Breast epithelium (tissue), 4 donors: ENCODE measurements at regions not wholly inside any gene's neighbourhood (a gene's known extent, or its start where the extent isn't known, plus 50 kb on each side); places are given as distances from the start of the nearest gene placed in this dataset.

Experiments used
- DNase-seq, 2 donors: peaks; one replicate each; pipeline ENCODE4 v3.0.0-alpha.2; 2019; ENCODE audit warnings: low spot score in 2 of 2
- H3K27ac ChIP-seq, 2 donors: fragments of 200-600 bp; sonication (generic) in 1 of 2; one replicate each; pipeline ENCODE4 v1.5.1; 2016 to 2019; ENCODE audit warnings: mild to moderate bottlenecking in 1 of 2
- H3K27me3 ChIP-seq, 2 donors: fragments of 200-600 bp; sonication (generic) in 1 of 2; one replicate each; pipeline versions ENCODE4 v1.5.1 to v1.6.0; 2017 to 2019; ENCODE audit warnings: control low read depth in 1 of 2, mild to moderate bottlenecking in 1 of 2
- H3K36me3 ChIP-seq: fragments of 200-600 bp; one replicate; pipeline ENCODE4 v1.5.1; 2019
- H3K4me1 ChIP-seq, 2 donors: fragments of 200-600 bp; sonication (generic); one replicate each; pipeline ENCODE4 v1.5.1; 2016 to 2019; ENCODE audit warnings: control low read depth in 1 of 2
- H3K4me3 ChIP-seq, 3 donors: fragments of 200-600 bp; sonication (generic); 1 replicate in 2 of 3; 2 replicates in 1 of 3; pipeline ENCODE4 v1.5.1; 2016 to 2019; ENCODE audit warnings: mild to moderate bottlenecking in 3 of 3, moderate library complexity in 2 of 3
- H3K9me3 ChIP-seq, 2 donors: fragments of 200-600 bp; sonication (generic) in 1 of 2; one replicate each; pipeline ENCODE4 v1.5.1; 2016 to 2019; ENCODE audit warnings: control low read depth in 1 of 2
- POLR2A ChIP-seq: fragments of 450-650 bp; IDR thresholded peaks from one replicate; pipeline ENCODE4 v1.6.1; 2016; ENCODE audit warnings: antibody characterized with exemption, mild to moderate bottlenecking, moderate library complexity
- POLR2AphosphoS5 ChIP-seq, 3 donors: sonication (generic); formaldehyde crosslinking; IDR thresholded peaks; one replicate each; pipeline ENCODE4 v1.6.1; 2017; ENCODE audit warnings: antibody characterized with exemption in 3 of 3
- intact Hi-C: fragments of 100-400 bp; cut with DNase I; formaldehyde crosslinking; loops from one replicate; pipeline ENCODE4 v1.15.1; 2023; ENCODE audit warnings: low total_unique reads
- TF ChIP-seq, protein P1 (sequence below), 3 donors: fragments of 450-650 bp; IDR thresholded peaks; one replicate each; pipeline ENCODE4 v1.5.1; 2016 to 2017; ENCODE audit warnings: antibody characterized with exemption in 3 of 3, mild to moderate bottlenecking in 3 of 3, moderate library complexity in 3 of 3

DNA sequence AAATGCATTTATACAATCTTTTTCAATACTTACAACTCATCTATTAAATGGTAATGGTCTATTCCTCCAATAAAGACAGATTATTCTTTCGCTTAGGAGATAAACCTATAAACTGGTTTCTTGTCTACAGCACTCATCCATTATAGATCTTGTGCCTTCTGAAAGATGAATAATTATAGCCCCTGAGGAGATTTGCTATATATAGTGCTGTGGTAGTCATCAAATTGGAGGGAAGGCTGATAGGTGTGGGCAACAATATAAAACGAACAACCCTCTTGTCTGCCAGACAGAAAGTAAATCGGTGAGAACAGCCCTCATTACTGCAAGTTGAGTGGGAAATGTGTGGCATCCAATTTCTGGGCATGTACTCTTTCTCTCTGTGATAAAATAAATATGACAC is 292.5 kb upstream of the CNR1 start:
- H3K27me3 ChIP-seq: no peaks in the 10 kb centered on the region
- no peak overlapping the region for H3K27ac ChIP-seq
- TF ChIP-seq POLR2A (no peak), POLR2AphosphoS5 (IDR thresholded peaks at IDR 0.05) (no peak)
- TF ChIP-seq, protein P1, sequence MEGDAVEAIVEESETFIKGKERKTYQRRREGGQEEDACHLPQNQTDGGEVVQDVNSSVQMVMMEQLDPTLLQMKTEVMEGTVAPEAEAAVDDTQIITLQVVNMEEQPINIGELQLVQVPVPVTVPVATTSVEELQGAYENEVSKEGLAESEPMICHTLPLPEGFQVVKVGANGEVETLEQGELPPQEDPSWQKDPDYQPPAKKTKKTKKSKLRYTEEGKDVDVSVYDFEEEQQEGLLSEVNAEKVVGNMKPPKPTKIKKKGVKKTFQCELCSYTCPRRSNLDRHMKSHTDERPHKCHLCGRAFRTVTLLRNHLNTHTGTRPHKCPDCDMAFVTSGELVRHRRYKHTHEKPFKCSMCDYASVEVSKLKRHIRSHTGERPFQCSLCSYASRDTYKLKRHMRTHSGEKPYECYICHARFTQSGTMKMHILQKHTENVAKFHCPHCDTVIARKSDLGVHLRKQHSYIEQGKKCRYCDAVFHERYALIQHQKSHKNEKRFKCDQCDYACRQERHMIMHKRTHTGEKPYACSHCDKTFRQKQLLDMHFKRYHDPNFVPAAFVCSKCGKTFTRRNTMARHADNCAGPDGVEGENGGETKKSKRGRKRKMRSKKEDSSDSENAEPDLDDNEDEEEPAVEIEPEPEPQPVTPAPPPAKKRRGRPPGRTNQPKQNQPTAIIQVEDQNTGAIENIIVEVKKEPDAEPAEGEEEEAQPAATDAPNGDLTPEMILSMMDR (IDR thresholded peaks at IDR 0.05): no peak

DNA sequence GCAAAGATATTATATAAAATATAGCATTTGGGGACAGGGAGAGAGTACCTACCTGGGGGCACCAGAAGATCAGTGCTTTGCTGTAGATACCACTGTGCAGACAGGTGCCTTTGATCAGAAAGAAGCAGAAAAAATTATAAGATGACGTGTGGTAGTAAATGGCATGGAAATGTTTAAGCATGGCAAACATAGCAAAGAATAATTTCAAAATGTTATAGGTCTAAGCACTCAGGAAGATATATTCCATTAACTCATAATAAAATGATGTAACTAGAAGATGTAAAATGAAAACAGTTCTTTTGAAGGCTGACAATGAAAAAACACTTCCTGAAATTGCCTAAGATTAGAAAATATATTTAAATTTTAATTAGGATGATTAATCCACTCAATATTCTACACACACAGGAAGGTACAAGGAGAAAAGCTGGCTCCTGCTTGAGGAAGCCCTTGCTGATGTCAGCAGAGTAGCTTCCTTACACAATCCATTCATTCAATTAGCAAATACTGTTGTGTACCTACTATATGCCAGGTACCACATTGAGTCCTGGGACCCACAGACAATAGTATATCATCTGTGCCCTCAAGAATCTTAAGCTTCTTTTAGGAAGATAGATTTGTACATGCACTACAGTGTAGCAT is 290.2 kb upstream of the CNR1 start:
- no peaks in the 10 kb centered on the region for H3K27me3 ChIP-seq
- H3K4me3 ChIP-seq: no peak overlapping the region
- no peak overlapping the region for H3K27ac ChIP-seq
- intact Hi-C loops: no loop called here
- no peaks in the 10 kb centered on the region for H3K9me3 ChIP-seq
- H3K4me1 ChIP-seq: no peaks in the 10 kb centered on the region
- TF ChIP-seq POLR2A (no peak), POLR2AphosphoS5 (IDR thresholded peaks at IDR 0.05) (no peak)
- TF ChIP-seq, protein P1 (IDR thresholded peaks at IDR 0.05): no peak
- DNase-seq: no peak
- no peaks in the 10 kb centered on the region for H3K36me3 ChIP-seq

More for the DNA sequence above, 292.5 kb upstream of the CNR1 start:
- intact Hi-C loops: no loop called here
- no peaks in the 10 kb centered on the region for H3K4me1 ChIP-seq
- no peak overlapping the region for H3K4me3 ChIP-seq
- H3K36me3 ChIP-seq: no peaks in the 10 kb centered on the region
- H3K9me3 ChIP-seq: peaks cover 0 to 5% of the 10 kb centered on the region in 2 donors
- no peak for DNase-seq

DNA sequence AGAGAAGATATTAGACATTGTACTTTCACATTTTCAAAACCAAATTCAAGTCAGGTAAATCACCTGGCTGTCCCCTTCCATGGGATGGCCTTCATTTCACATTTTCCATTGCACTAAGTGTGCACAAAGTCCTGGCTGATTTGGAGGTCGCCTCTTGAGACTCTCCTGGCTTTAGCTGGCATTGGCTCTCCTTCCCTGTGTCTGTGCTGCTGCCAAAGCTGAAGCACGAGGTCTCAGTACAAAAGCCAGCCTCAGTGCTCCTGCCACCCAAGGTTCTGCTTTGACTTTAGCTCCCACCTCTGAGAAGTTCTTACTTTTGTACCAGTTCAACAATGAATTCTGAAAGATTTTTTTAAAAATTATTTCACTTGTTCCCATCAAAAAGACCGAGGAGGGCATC is 289.2 kb upstream of the CNR1 start:
- no peak for DNase-seq
- no peak overlapping the region for H3K4me3 ChIP-seq
- no peaks in the 10 kb centered on the region for H3K27me3 ChIP-seq
- no peak overlapping the region for H3K27ac ChIP-seq
- H3K36me3 ChIP-seq: no peaks in the 10 kb centered on the region
- intact Hi-C loops: no loop called here
- no peaks in the 10 kb centered on the region for H3K4me1 ChIP-seq
- no peaks in the 10 kb centered on the region for H3K9me3 ChIP-seq
- TF ChIP-seq, protein P1 (IDR thresholded peaks at IDR 0.05): no peak
- no peak for TF ChIP-seq POLR2A
- no peak for TF ChIP-seq POLR2AphosphoS5 (IDR thresholded peaks at IDR 0.05)

DNA sequence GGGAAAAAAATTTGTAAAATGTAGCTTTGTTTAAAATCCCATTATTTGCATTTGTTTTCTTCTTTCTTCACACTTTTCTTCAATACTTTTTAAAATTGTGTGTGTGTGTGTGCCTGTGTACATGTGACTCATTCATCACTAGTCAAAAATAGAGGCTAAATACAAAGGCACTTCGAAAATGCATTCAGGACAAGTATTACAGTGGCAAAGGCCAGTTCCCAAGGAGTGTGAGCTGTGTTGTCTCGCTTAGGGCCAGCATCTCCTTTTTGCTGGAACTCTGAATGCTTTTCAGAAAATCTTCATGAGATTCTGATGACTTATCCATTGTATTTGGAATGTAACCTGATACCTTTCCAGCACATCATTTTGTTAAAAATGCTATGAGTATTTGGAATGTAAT is 288.5 kb upstream of the CNR1 start:
- no peaks in the 10 kb centered on the region for H3K4me1 ChIP-seq
- DNase-seq: no peak
- H3K27ac ChIP-seq: no peak overlapping the region
- H3K27me3 ChIP-seq: no peaks in the 10 kb centered on the region
- no peak overlapping the region for H3K4me3 ChIP-seq
- H3K9me3 ChIP-seq: no peaks in the 10 kb centered on the region
- intact Hi-C loops: no loop called here
- no peak for TF ChIP-seq POLR2A
- TF ChIP-seq, protein P1 (IDR thresholded peaks at IDR 0.05): no peak
- no peak for TF ChIP-seq POLR2AphosphoS5 (IDR thresholded peaks at IDR 0.05)
- H3K36me3 ChIP-seq: no peaks in the 10 kb centered on the region

DNA sequence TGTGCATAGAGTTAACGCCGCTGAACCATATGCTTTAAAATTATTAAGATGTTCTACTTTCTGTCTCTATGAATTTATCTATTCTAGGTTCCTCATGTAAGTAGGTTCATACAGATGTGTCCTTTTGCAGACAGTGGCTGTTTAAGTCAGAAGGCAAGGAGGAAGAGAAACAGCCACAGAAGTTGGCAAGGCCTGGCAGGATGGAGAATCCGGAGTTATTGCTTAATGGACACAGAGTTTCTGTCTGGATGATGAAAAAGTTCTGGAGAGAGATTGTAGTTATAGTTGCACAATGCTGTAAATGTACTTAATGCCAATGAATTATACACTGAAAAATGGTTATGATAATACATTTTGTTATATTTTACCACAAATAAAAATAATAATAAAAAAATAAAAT is 283.6 kb upstream of the CNR1 start:
- no peaks in the 10 kb centered on the region for H3K27me3 ChIP-seq
- intact Hi-C loops: no loop called here
- DNase-seq: no peak
- no peak overlapping the region for H3K27ac ChIP-seq
- H3K4me3 ChIP-seq: no peak overlapping the region
- no peaks in the 10 kb centered on the region for H3K36me3 ChIP-seq
- H3K4me1 ChIP-seq: no peaks in the 10 kb centered on the region
- no peak for TF ChIP-seq POLR2A
- TF ChIP-seq, protein P1 (IDR thresholded peaks at IDR 0.05): no peak
- no peak for TF ChIP-seq POLR2AphosphoS5 (IDR thresholded peaks at IDR 0.05)
- H3K9me3 ChIP-seq: no peaks in the 10 kb centered on the region
